ENCODE measurements at regions not wholly inside any gene's neighbourhood (a gene's known extent, or its start where the extent isn't known, plus 50 kb on each side); places are given as distances from the start of the nearest gene placed in this dataset.

DNA sequence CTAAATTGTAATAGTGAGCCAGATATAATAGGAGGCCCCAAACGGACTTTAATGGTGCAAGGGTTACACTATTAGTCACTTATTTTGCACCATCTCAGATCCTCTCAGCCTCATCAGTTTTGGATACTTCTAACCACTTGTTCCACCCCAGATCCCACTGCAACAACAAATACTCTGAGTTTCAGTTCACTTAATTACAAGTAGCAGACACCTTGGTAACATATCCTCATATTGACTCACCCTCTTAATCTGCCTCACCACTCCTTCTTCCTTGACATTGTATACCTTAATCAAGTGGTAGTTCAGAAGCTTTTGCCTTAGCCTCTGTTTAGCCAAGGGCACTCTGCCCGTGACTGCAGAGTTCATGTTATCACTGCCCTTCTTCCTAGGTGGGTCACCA, 256.1 kb upstream of the UBASH3B start:
- TF ChIP-seq, protein P1, sequence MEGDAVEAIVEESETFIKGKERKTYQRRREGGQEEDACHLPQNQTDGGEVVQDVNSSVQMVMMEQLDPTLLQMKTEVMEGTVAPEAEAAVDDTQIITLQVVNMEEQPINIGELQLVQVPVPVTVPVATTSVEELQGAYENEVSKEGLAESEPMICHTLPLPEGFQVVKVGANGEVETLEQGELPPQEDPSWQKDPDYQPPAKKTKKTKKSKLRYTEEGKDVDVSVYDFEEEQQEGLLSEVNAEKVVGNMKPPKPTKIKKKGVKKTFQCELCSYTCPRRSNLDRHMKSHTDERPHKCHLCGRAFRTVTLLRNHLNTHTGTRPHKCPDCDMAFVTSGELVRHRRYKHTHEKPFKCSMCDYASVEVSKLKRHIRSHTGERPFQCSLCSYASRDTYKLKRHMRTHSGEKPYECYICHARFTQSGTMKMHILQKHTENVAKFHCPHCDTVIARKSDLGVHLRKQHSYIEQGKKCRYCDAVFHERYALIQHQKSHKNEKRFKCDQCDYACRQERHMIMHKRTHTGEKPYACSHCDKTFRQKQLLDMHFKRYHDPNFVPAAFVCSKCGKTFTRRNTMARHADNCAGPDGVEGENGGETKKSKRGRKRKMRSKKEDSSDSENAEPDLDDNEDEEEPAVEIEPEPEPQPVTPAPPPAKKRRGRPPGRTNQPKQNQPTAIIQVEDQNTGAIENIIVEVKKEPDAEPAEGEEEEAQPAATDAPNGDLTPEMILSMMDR (IDR thresholded peaks at IDR 0.05) = no peak
- H3K27ac ChIP-seq = no peak overlapping the region

DNA sequence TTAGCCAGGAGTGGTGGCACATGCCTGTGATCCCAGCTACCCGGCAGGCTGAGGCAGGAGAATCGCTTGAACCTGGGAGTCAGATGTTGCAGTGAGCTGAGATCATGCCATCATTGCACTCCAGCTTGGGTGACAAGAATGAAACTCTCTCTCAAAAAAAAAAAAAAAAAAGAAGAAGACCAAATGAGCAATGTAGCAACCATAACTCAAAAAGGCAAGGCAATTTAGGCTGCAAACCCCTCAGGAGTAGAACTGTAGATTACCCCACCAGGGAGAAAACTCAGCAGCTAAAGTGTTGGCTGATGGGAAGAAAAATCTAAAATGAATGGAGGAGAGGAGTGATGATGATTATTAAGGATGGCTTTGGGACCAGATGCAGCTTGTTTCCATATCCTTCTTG, 256.7 kb upstream of the UBASH3B start:
- no peak overlapping the region for H3K4me3 ChIP-seq
- no peaks in the 10 kb centered on the region for H3K4me1 ChIP-seq
- no peaks in the 10 kb centered on the region for H3K9me3 ChIP-seq
- no peak overlapping the region for H3K27ac ChIP-seq
- TF ChIP-seq, protein P1 (IDR thresholded peaks at IDR 0.05) = no peak
- no peaks in the 10 kb centered on the region for H3K36me3 ChIP-seq
- DNase-seq (ENCODE audit: low spot score) = no peak
- no peaks in the 10 kb centered on the region for H3K27me3 ChIP-seq

More for the DNA sequence above, 256.1 kb upstream of the UBASH3B start:
- Histone ChIP-seq H3K27me3 (no peaks in the 10 kb centered on the region), H3K4me1 (no peaks in the 10 kb centered on the region), H3K4me3 (no peak overlapping the region), H3K36me3 (no peaks in the 10 kb centered on the region), H3K9me3 (no peaks in the 10 kb centered on the region)
- no peak for DNase-seq (ENCODE audit: low spot score)

DNA sequence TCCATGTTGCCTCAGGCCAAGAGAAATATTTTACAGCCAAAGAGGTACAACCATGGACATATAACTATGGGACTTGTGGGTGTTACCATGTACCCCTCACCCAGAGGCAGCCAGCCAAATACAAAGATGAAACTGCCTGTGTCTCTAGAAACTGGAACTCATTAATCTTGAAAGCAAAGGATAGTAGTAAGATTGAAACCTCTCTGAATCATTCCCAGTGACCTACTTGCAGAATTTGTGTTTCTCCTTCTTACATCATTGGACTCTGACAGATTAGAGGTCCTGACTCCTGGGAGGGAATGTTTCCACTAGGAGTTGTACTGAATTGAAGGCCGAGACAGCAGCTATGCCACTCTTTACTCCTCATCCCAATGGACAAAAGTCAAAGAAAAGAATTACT, 257.4 kb upstream of the UBASH3B start:
- DNase-seq (ENCODE audit: low spot score) = no peak
- H3K9me3 ChIP-seq = no peaks in the 10 kb centered on the region
- TF ChIP-seq, protein P1 (IDR thresholded peaks at IDR 0.05) = no peak
- peak overlapping the region in 1 of 2 donors; percentile 19 for H3K27ac ChIP-seq
- H3K4me3 ChIP-seq = no peak overlapping the region
- H3K4me1 ChIP-seq = no peaks in the 10 kb centered on the region
- H3K36me3 ChIP-seq = no peaks in the 10 kb centered on the region
- no peaks in the 10 kb centered on the region for H3K27me3 ChIP-seq

DNA sequence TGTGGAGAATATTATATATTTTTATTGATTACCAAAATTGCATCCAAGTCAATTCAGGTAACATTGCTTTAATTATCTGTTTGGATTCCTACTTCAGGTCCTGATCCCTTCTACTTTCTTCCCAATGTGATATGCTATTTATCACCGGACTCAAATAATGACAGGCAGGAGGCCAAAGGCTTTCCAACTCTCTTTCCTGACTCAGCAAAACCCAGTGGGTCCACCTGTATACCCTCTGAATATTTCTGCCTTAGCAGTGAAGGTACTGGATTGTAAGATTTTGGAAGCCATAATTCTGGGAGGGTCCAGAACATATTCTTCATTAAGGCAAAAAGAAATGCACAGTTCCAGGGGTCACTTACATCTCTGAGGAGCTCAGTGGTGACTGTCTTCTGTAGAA, 260.2 kb upstream of the UBASH3B start:
- Histone ChIP-seq H3K27me3 (no peaks in the 10 kb centered on the region), H3K4me3 (no peak overlapping the region), H3K9me3 (no peaks in the 10 kb centered on the region), H3K36me3 (no peaks in the 10 kb centered on the region), H3K27ac (no peak overlapping the region), H3K4me1 (no peaks in the 10 kb centered on the region)
- DNase-seq (ENCODE audit: low spot score) = no peak
- TF ChIP-seq, protein P1 (IDR thresholded peaks at IDR 0.05) = no peak

DNA sequence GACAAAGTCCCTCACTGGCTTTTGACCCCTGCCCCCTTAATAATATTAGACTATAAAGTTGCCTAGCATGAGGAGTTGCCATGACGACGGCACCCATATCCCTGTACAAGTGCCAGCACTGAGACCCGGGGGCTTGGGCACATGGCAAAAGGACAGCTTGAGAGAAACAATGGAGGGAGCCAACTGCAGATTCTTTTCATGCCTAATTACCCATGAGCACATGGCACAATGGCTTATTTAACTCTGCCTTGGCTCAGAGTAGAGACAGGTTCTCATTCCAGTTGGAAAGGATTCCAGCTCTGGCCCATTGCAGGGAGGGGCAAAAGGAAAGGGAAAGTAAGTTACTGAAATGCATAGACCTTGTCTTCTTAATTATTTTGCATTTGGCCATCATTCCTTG, 261.2 kb upstream of the UBASH3B start:
- no peaks in the 10 kb centered on the region for H3K4me1 ChIP-seq
- TF ChIP-seq, protein P1 (IDR thresholded peaks at IDR 0.05) = no peak
- H3K36me3 ChIP-seq = no peaks in the 10 kb centered on the region
- DNase-seq (ENCODE audit: low spot score) = no peak
- H3K27me3 ChIP-seq = no peaks in the 10 kb centered on the region
- peaks cover 0 to 6% of the 10 kb centered on the region in 2 donors for H3K9me3 ChIP-seq
- H3K27ac ChIP-seq = no peak overlapping the region
- no peak overlapping the region for H3K4me3 ChIP-seq

DNA sequence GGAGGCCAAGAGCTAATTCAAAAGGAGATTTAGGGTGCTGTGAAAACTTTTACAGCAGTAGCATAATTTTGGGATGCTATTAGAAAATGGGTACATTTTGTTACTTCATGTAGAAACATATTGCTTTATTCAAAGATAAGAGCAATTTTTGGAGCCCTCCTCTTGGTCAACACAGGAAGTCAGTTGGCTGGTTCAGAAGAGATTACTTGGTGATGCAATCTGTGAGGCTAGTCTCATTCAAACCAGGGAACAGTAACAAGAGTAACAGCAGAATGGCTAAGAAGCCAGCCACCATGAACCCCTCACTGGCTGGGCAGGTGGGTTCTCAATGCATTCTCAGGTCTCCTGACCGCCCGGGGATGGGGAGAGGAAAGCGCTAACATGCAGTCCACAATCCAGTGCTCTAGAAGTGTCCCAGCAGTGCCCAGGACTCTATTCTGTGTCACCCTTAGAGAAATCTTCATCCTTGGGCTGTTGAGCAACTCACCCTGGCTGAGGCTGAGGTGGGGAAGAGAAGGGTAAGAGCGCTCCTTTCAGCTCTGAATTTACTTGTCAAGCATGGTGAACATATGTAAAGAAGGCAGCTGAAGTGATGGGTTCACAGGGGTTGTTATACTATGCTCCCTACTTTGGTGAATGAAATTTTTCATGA, 262.2 kb upstream of the UBASH3B start:
- no peaks in the 10 kb centered on the region for H3K27me3 ChIP-seq
- H3K9me3 ChIP-seq = peaks cover 0 to 6% of the 10 kb centered on the region in 2 donors
- no peaks in the 10 kb centered on the region for H3K4me1 ChIP-seq
- peak overlapping the region in 1 of 2 donors; percentile 35 for H3K27ac ChIP-seq
- no peaks in the 10 kb centered on the region for H3K36me3 ChIP-seq
- TF ChIP-seq, protein P1 (IDR thresholded peaks at IDR 0.05) = no peak
- no peak overlapping the region for H3K4me3 ChIP-seq
- DNase-seq (ENCODE audit: low spot score) = no peak
